PC-9 (cell line): ENCODE measurements at regions not wholly inside any gene's neighbourhood (a gene's known extent, or its start where the extent isn't known, plus 50 kb on each side); places are given as distances from the start of the nearest gene placed in this dataset.

Source experiments
- BruUV-seq: library from RNA; stranded (reverse); fragments of 400-500 nt; replicated peaks from 2 replicates; lab custom pipeline; 2021; lab: Mats Ljungman, UMichigan
- CTCF ChIA-PET: fragments of 300-600 bp; sonication (Branson Sonifier 250); formaldehyde crosslinking; loops from one replicate; lab custom pipeline; 2022; ENCODE audit warnings: antibody characterized with exemption; lab: Charles Lee
- POLR2A ChIA-PET: fragments of 300-600 bp; sonication (Branson Sonifier 250); formaldehyde crosslinking; loops from one replicate; lab custom pipeline; 2022; ENCODE audit warnings: antibody characterized with exemption; ENCODE audit not compliant: unreplicated experiment; lab: Charles Lee
- DNase-seq, 2 experiments: peaks; one replicate each; pipeline versions ENCODE4 v3.0.0 to v3.0.0-alpha.2; 2015 to 2022; ENCODE audit warnings: mixed read lengths in 1 of 2
- H2AFZ ChIP-seq: fragments of 200-600 bp; sonication (generic); 2 replicates; pipeline ENCODE4 v1.8.1; 2017; ENCODE audit warnings: antibody characterized with exemption
- H3F3A ChIP-seq: fragments of 200-600 bp; sonication (generic); 2 replicates; pipeline ENCODE4 v1.8.1; 2017; ENCODE audit warnings: antibody characterized with exemption, mild to moderate bottlenecking, low read depth; ENCODE audit not compliant: insufficient read depth
- H3K27ac ChIP-seq: fragments of 200-600 bp; sonication (generic); 2 replicates; pipeline ENCODE4 v1.6.1; 2016; ENCODE audit warnings: mixed run types
- H3K27me3 ChIP-seq: fragments of 200-600 bp; sonication (generic); 2 replicates; pipeline ENCODE4 v1.6.1; 2016; ENCODE audit warnings: low read depth, mixed run types; ENCODE audit not compliant: insufficient read depth
- H3K36me3 ChIP-seq: fragments of 200-600 bp; sonication (generic); 2 replicates; pipeline ENCODE4 v1.6.1; 2016; ENCODE audit warnings: low read depth, mixed run types
- H3K4me1 ChIP-seq: fragments of 200-600 bp; sonication (generic); replicated peaks from 2 replicates; pipeline ENCODE4 v1.6.1; 2016; ENCODE audit warnings: mixed run types; ENCODE audit not compliant: insufficient read depth
- H3K4me2 ChIP-seq: fragments of 200-600 bp; sonication (generic); 2 replicates; pipeline ENCODE4 v1.6.1; 2017; ENCODE audit warnings: mixed run types
- H3K4me3 ChIP-seq: fragments of 200-600 bp; sonication (generic); 2 replicates; pipeline ENCODE4 v1.6.1; 2016; ENCODE audit warnings: mixed run types
- H3K79me2 ChIP-seq: fragments of 200-600 bp; sonication (generic); 2 replicates; pipeline ENCODE4 v1.6.1; 2017; ENCODE audit warnings: low read depth, mixed run types
- H3K9me2 ChIP-seq: fragments of 200-600 bp; sonication (generic); 2 replicates; pipeline ENCODE4 v1.8.1; 2017; ENCODE audit warnings: mild to moderate bottlenecking; ENCODE audit not compliant: insufficient read depth
- H3K9me3 ChIP-seq: fragments of 200-600 bp; sonication (generic); 2 replicates; pipeline ENCODE4 v1.8.1; 2016; ENCODE audit warnings: low read depth; ENCODE audit not compliant: insufficient read depth
- H4K20me1 ChIP-seq: fragments of 200-600 bp; sonication (generic); 2 replicates; pipeline ENCODE4 v1.8.1; 2017; ENCODE audit not compliant: insufficient read depth
- EZH2 ChIP-seq: fragments of 200-600 bp; sonication (generic); IDR thresholded peaks from 2 replicates; pipeline ENCODE4 v1.8.0; 2017; ENCODE audit warnings: antibody characterized with exemption, low read depth
- intact Hi-C: fragments of 100-400 bp; cut with micrococcal nuclease; formaldehyde crosslinking; loops from one replicate; pipeline ENCODE4 v1.10.0; 2022; ENCODE audit not compliant: unreplicated experiment
- TF ChIP-seq, protein P1 (sequence below): fragments of 200-600 bp; sonication (generic); conservative IDR thresholded peaks from 2 replicates; pipeline ENCODE4 v1.6.1; 2017; ENCODE audit warnings: mixed run types, antibody characterized with exemption, mild to moderate bottlenecking, moderate library complexity

- Histone ChIP-seq H3F3A (no peaks in the 10 kb centered on the region), H3K27ac (no peak overlapping the region), H3K4me1 (no peaks in the 10 kb centered on the region), H3K27me3 (no peaks in the 10 kb centered on the region), H3K36me3 (no peaks in the 10 kb centered on the region), H3K79me2 (no peaks in the 10 kb centered on the region), H2AFZ (no peak overlapping the region), H3K9me2 (no peaks in the 10 kb centered on the region), H4K20me1 (no peaks in the 10 kb centered on the region), H3K4me2 (no peak overlapping the region), H3K4me3 (no peak overlapping the region), H3K9me3 (no peaks in the 10 kb centered on the region)
- ChIA-PET CTCF (no interaction called here), POLR2A (no interaction called here)
- BruUV-seq, result no TSS peak
- intact Hi-C loops, result no loop called here
- TF ChIP-seq, protein P1, sequence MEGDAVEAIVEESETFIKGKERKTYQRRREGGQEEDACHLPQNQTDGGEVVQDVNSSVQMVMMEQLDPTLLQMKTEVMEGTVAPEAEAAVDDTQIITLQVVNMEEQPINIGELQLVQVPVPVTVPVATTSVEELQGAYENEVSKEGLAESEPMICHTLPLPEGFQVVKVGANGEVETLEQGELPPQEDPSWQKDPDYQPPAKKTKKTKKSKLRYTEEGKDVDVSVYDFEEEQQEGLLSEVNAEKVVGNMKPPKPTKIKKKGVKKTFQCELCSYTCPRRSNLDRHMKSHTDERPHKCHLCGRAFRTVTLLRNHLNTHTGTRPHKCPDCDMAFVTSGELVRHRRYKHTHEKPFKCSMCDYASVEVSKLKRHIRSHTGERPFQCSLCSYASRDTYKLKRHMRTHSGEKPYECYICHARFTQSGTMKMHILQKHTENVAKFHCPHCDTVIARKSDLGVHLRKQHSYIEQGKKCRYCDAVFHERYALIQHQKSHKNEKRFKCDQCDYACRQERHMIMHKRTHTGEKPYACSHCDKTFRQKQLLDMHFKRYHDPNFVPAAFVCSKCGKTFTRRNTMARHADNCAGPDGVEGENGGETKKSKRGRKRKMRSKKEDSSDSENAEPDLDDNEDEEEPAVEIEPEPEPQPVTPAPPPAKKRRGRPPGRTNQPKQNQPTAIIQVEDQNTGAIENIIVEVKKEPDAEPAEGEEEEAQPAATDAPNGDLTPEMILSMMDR, result no peak
- TF ChIP-seq EZH2, result no peak
- no peak for DNase-seq
Measured at GRCh38 chrX:121122332-121122731, 74.9 kb downstream of the GLUD2 start.

- H2AFZ ChIP-seq, result no peak overlapping the region
- TF ChIP-seq, protein P1, result no peak
- no peak for TF ChIP-seq EZH2
- no peaks in the 10 kb centered on the region for H3F3A ChIP-seq
- H3K9me3 ChIP-seq, result no peaks in the 10 kb centered on the region
- H3K27ac ChIP-seq, result no peak overlapping the region
- POLR2A ChIA-PET, result no interaction called here
- intact Hi-C loops, result no loop called here
- H3K4me3 ChIP-seq, result no peak overlapping the region
- BruUV-seq, result no TSS peak
- no peak overlapping the region for H3K4me2 ChIP-seq
- DNase-seq, result no peak
- no peaks in the 10 kb centered on the region for H4K20me1 ChIP-seq
- no peaks in the 10 kb centered on the region for H3K9me2 ChIP-seq
- no peaks in the 10 kb centered on the region for H3K4me1 ChIP-seq
- no peaks in the 10 kb centered on the region for H3K27me3 ChIP-seq
- no peaks in the 10 kb centered on the region for H3K36me3 ChIP-seq
- H3K79me2 ChIP-seq, result no peaks in the 10 kb centered on the region
- CTCF ChIA-PET, result no interaction called here
Measured at GRCh38 chrX:121128925-121129877, 81.8 kb downstream of the GLUD2 start.

DNA sequence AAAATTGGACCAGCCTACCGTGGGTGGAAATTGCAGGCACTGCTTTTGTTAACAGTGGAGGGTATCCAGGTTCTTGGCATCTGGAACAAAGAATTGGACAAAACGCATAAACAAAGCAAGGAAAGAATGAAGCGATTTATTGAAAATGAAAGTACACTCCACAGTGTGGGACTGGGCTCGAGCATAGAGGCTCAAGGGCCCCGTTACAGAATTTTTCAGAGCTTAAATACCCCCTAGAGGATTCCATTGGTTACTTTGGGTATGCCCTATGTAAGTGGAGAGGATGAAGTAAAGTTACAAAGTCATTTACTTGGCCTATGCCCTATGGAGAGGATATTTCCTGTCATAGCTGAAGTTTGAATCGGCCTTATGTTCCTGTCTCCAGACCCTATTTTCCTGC lies 85.3 kb downstream of the GLUD2 start:
- Histone ChIP-seq H3K27me3 (no peaks in the 10 kb centered on the region), H3K9me2 (no peaks in the 10 kb centered on the region), H3K36me3 (no peaks in the 10 kb centered on the region), H3K4me2 (peak overlapping the region; percentile 18; the same call in 1 of the 2 replicates), H3K79me2 (no peaks in the 10 kb centered on the region), H3K27ac (no peak overlapping the region), H3K4me1 (no peaks in the 10 kb centered on the region), H3K9me3 (no peaks in the 10 kb centered on the region), H3F3A (no peaks in the 10 kb centered on the region), H4K20me1 (no peaks in the 10 kb centered on the region), H3K4me3 (no peak overlapping the region), H2AFZ (no peak overlapping the region; the same call in 1 of the 2 replicates)
- no TSS peak for BruUV-seq
- no peak for DNase-seq
- TF ChIP-seq, protein P1, result no peak
- no peak for TF ChIP-seq EZH2
- ChIA-PET POLR2A (no interaction called here), CTCF (no interaction called here)
- intact Hi-C loops, result no loop called here
